ENCODE measurements at regions not wholly inside any gene's neighbourhood (a gene's known extent, or its start where the extent isn't known, plus 50 kb on each side); places are given as distances from the start of the nearest gene placed in this dataset.
"Not testable (repeated sequence)": the region's sequence is repeated elsewhere in the genome, so short reads cannot be mapped to it uniquely, and the experiment has no call there.

- DNase-seq (ENCODE audit: low spot score), result no peak
Measured at GRCh38 chr10:78458983-78459638, 425.4 kb downstream of the RPS24 start.

- no peak for DNase-seq (ENCODE audit: low spot score)
Measured at GRCh38 chr10:78459639-78460037, 426.0 kb downstream of the RPS24 start.

GRCh38 chr10:78460204-78460603, 426.5 kb downstream of the RPS24 start:
- DNase-seq (ENCODE audit: low spot score), result no peak

GRCh38 chr10:78461333-78461732, 427.7 kb downstream of the RPS24 start:
- peak; percentile 8 for DNase-seq (ENCODE audit: low spot score)

GRCh38 chr10:78462176-78462575, 428.5 kb downstream of the RPS24 start:
- peak; percentile 17 for DNase-seq (ENCODE audit: low spot score)

- no peak for DNase-seq (ENCODE audit: low spot score)
Measured at GRCh38 chr10:78462726-78463228, 429.1 kb downstream of the RPS24 start.

- no peak for DNase-seq (ENCODE audit: low spot score)
Measured at GRCh38 chr10:78464118-78464855, 430.6 kb downstream of the RPS24 start.

- DNase-seq (ENCODE audit: low spot score), result no peak
Measured at GRCh38 chr10:78464856-78465267, 431.2 kb downstream of the RPS24 start.

GRCh38 chr10:78465431-78465830, 431.8 kb downstream of the RPS24 start:
- no peak for DNase-seq (ENCODE audit: low spot score)

GRCh38 chr10:78467496-78468106, 433.9 kb downstream of the RPS24 start:
- no peak for DNase-seq (ENCODE audit: low spot score)

- not testable (repeated sequence) for DNase-seq (ENCODE audit: low spot score)
Measured at GRCh38 chr10:78468731-78469130, 435.1 kb downstream of the RPS24 start.

GRCh38 chr10:78470267-78471103, 436.8 kb downstream of the RPS24 start:
- DNase-seq (ENCODE audit: low spot score), result peak; percentile 31

- DNase-seq (ENCODE audit: low spot score), result no peak
Measured at GRCh38 chr10:78471326-78471722, 437.7 kb downstream of the RPS24 start.

GRCh38 chr10:78471723-78472550, 438.3 kb downstream of the RPS24 start:
- DNase-seq (ENCODE audit: low spot score), result no peak

GRCh38 chr10:78472551-78472890, 438.9 kb downstream of the RPS24 start:
- no peak for DNase-seq (ENCODE audit: low spot score)

GRCh38 chr10:78473006-78473405, 439.3 kb downstream of the RPS24 start:
- DNase-seq (ENCODE audit: low spot score), result no peak

GRCh38 chr10:78474743-78475142, 441.1 kb downstream of the RPS24 start:
- DNase-seq (ENCODE audit: low spot score), result no peak

GRCh38 chr10:78475437-78475836, 441.8 kb downstream of the RPS24 start:
- no peak for DNase-seq (ENCODE audit: low spot score)

- DNase-seq (ENCODE audit: low spot score), result no peak
Measured at GRCh38 chr10:78476156-78476555, 442.5 kb downstream of the RPS24 start.

- DNase-seq (ENCODE audit: low spot score), result no peak
Measured at GRCh38 chr10:78476844-78477243, 443.2 kb downstream of the RPS24 start.

GRCh38 chr10:78478919-78479318, 445.3 kb downstream of the RPS24 start:
- DNase-seq (ENCODE audit: low spot score), result no peak
